ENCODE measurements at regions not wholly inside any gene's neighbourhood (a gene's known extent, or its start where the extent isn't known, plus 50 kb on each side); places are given as distances from the start of the nearest gene placed in this dataset.

GRCh38 chr2:191610756-191611155, 67.2 kb upstream of the NABP1 start:
- no peaks in the 10 kb centered on the region for H3K27me3 ChIP-seq
- H3K4me1 ChIP-seq, result peaks cover 0 to 5% (median 0%) of the 10 kb centered on the region in 4 donors
- no peak overlapping the region for H3K4me3 ChIP-seq
- H3K36me3 ChIP-seq, result no peaks in the 10 kb centered on the region
- no peak for TF ChIP-seq POLR2AphosphoS5 (IDR thresholded peaks at IDR 0.05)
- TF ChIP-seq, protein P1, sequence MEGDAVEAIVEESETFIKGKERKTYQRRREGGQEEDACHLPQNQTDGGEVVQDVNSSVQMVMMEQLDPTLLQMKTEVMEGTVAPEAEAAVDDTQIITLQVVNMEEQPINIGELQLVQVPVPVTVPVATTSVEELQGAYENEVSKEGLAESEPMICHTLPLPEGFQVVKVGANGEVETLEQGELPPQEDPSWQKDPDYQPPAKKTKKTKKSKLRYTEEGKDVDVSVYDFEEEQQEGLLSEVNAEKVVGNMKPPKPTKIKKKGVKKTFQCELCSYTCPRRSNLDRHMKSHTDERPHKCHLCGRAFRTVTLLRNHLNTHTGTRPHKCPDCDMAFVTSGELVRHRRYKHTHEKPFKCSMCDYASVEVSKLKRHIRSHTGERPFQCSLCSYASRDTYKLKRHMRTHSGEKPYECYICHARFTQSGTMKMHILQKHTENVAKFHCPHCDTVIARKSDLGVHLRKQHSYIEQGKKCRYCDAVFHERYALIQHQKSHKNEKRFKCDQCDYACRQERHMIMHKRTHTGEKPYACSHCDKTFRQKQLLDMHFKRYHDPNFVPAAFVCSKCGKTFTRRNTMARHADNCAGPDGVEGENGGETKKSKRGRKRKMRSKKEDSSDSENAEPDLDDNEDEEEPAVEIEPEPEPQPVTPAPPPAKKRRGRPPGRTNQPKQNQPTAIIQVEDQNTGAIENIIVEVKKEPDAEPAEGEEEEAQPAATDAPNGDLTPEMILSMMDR (IDR thresholded peaks at IDR 0.05), result no peak
- no peak for TF ChIP-seq EP300 (IDR thresholded peaks at IDR 0.05)
- no peak overlapping the region for H3K27ac ChIP-seq (replicated peaks in 1 of 4)
- no peaks in the 10 kb centered on the region for H3K9me3 ChIP-seq
- no peak for DNase-seq (ENCODE audit: extremely low spot score)
- intact Hi-C loops (cut with DNase I), result no loop called here

GRCh38 chr2:191611614-191612013, 66.3 kb upstream of the NABP1 start:
- H3K4me1 ChIP-seq, result peaks cover 0 to 5% (median 0%) of the 10 kb centered on the region in 4 donors
- 82% methylated on average over 3 of the region's 3 CpGs for WGBS
- DNase-seq (ENCODE audit: extremely low spot score), result no peak
- no peaks in the 10 kb centered on the region for H3K36me3 ChIP-seq
- no peaks in the 10 kb centered on the region for H3K9me3 ChIP-seq
- H3K27ac ChIP-seq (replicated peaks in 1 of 4), result no peak overlapping the region
- TF ChIP-seq, protein P1 (IDR thresholded peaks at IDR 0.05), result no peak
- TF ChIP-seq POLR2AphosphoS5 (IDR thresholded peaks at IDR 0.05) (no peak), POLR2A (IDR thresholded peaks at IDR 0.05; ENCODE audit: low read depth) (no peak), EP300 (IDR thresholded peaks at IDR 0.05) (no peak)
- intact Hi-C loops (cut with DNase I), result no loop called here
- no peaks in the 10 kb centered on the region for H3K27me3 ChIP-seq
- H3K4me3 ChIP-seq, result no peak overlapping the region

DNA sequence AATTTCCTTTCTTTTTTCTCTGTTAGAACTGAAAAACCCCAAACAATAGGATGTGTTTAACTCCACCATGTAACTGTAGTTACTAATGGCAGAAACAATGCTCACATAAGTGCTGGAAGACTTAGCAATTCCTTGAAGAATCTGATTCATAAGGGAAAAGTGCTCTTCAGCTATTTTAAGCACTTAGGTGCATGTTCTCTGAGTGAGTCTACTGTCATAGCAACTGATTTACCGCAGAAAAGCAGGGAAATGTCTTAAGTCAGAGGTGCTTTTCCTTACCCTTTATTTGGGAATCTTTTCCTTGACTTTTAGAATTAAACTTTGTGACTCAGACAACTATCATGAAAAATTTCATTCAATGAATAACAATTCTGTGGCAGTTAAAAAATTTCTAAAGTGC, 65.4 kb upstream of the NABP1 start:
- peaks cover 0 to 5% (median 0%) of the 10 kb centered on the region in 4 donors for H3K4me1 ChIP-seq
- H3K27me3 ChIP-seq, result no peaks in the 10 kb centered on the region
- no peak for TF ChIP-seq POLR2A (IDR thresholded peaks at IDR 0.05; ENCODE audit: low read depth)
- no peak for TF ChIP-seq EP300 (IDR thresholded peaks at IDR 0.05)
- TF ChIP-seq POLR2AphosphoS5 (IDR thresholded peaks at IDR 0.05), result no peak
- no peak for DNase-seq (ENCODE audit: extremely low spot score)
- H3K4me3 ChIP-seq, result no peak overlapping the region
- no peaks in the 10 kb centered on the region for H3K36me3 ChIP-seq
- H3K9me3 ChIP-seq, result no peaks in the 10 kb centered on the region
- intact Hi-C loops (cut with DNase I), result no loop called here
- no peak overlapping the region for H3K27ac ChIP-seq (replicated peaks in 1 of 4)
- WGBS, result 44% methylated on average over 1 of the region's 1 CpG

DNA sequence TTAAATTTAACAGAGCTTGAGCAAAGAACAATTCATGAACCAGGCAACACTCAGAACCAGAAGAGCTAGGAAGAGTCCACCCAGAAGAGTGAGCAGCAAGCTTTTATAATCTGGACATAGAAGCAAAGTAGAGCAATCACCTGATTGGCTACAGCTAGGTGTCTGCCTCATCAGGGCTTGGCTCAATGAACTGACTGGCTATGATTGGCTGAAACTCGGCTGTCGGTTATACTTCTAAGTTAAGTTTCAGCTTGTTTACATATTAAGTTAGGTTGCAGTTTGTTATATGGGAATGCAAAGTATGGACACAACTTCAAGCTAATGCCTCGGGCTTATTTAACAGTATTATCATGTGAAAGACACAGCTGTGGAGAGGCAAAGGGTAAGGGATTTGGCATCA, 63.2 kb upstream of the NABP1 start:
- intact Hi-C loops (cut with DNase I), result no loop called here
- peaks cover 0 to 10% (median 0%) of the 10 kb centered on the region in 4 donors for H3K4me1 ChIP-seq
- no peaks in the 10 kb centered on the region for H3K9me3 ChIP-seq
- no peak overlapping the region for H3K4me3 ChIP-seq
- WGBS, result 91% methylated on average over 3 of the region's 3 CpGs
- H3K36me3 ChIP-seq, result no peaks in the 10 kb centered on the region
- DNase-seq (ENCODE audit: extremely low spot score), result no peak
- H3K27me3 ChIP-seq, result no peaks in the 10 kb centered on the region
- no peak overlapping the region for H3K27ac ChIP-seq (replicated peaks in 1 of 4)
- TF ChIP-seq POLR2AphosphoS5 (IDR thresholded peaks at IDR 0.05) (no peak), POLR2A (IDR thresholded peaks at IDR 0.05; ENCODE audit: low read depth) (no peak), EP300 (IDR thresholded peaks at IDR 0.05) (no peak)
- TF ChIP-seq, protein P1 (IDR thresholded peaks at IDR 0.05), result no peak

DNA sequence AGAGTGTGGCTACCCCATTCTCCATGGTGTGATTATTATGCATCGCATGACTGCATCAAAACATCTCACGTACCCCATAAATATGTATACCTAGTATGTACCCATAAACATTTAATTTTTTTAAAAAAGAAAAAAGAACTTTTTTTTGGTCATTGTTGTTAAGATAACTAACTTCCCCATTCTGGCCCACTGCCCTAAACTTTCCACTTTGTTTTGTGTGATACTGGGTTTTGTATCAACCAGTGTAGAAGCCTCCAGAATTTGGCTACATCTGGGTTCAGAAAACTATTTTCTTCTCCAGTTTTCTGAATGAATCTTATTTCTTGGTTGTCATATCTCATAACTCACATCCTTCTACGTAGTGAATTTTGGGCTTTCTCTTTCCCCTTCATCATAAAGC, 62.3 kb upstream of the NABP1 start:
- H3K9me3 ChIP-seq, result no peaks in the 10 kb centered on the region
- no peaks in the 10 kb centered on the region for H3K27me3 ChIP-seq
- peaks cover 0 to 10% (median 0%) of the 10 kb centered on the region in 4 donors for H3K4me1 ChIP-seq
- no peaks in the 10 kb centered on the region for H3K36me3 ChIP-seq
- no peak overlapping the region for H3K4me3 ChIP-seq
- intact Hi-C loops (cut with DNase I), result no loop called here
- TF ChIP-seq, protein P1 (IDR thresholded peaks at IDR 0.05), result no peak
- TF ChIP-seq POLR2A (IDR thresholded peaks at IDR 0.05; ENCODE audit: low read depth) (no peak), EP300 (IDR thresholded peaks at IDR 0.05) (no peak), POLR2AphosphoS5 (IDR thresholded peaks at IDR 0.05) (no peak)
- WGBS, result 60% methylated on average over 3 of the region's 3 CpGs
- DNase-seq (ENCODE audit: extremely low spot score), result no peak
- H3K27ac ChIP-seq (replicated peaks in 1 of 4), result no peak overlapping the region
